Caco-2 (cell line): ENCODE measurements at regions not wholly inside any gene's neighbourhood (a gene's known extent, or its start where the extent isn't known, plus 50 kb on each side); places are given as distances from the start of the nearest gene placed in this dataset.

Source experiments
- BruUV-seq: library from RNA; stranded (reverse); fragments of 400-500 nt; replicated peaks from 2 replicates; lab custom pipeline; 2021; lab: Mats Ljungman, UMichigan
- CTCF ChIA-PET: fragments of 300-600 bp; sonication (Branson Sonifier 250); formaldehyde crosslinking; loops from one replicate; lab custom pipeline; 2022; ENCODE audit warnings: antibody characterized with exemption; lab: Charles Lee
- POLR2A ChIA-PET: fragments of 300-600 bp; sonication (Branson Sonifier 250); formaldehyde crosslinking; loops from one replicate; lab custom pipeline; 2022; ENCODE audit warnings: antibody characterized with exemption; lab: Charles Lee
- DNase-seq, 2 experiments: peaks; one replicate each; pipeline versions ENCODE4 v3.0.0 to v3.0.0-alpha.2; 2020 to 2022
- H3K27me3 ChIP-seq: replicated peaks from 2 replicates; pipeline ENCODE4 v1.6.0; 2011; ENCODE audit warnings: low read length; ENCODE audit not compliant: control insufficient read depth, insufficient read depth
- H3K36me3 ChIP-seq: 2 replicates; pipeline ENCODE4 v1.5.1; 2011; ENCODE audit warnings: low read length; ENCODE audit not compliant: control insufficient read depth, insufficient read depth
- H3K4me1 ChIP-seq: fragments of 250-450 bp; sonication (Bioruptor Pico); 2 replicates; pipeline ENCODE4 v1.5.1; 2020; ENCODE audit warnings: mild to moderate bottlenecking
- H3K4me3 ChIP-seq: 2 replicates; pipeline ENCODE4 v1.5.1; 2011; ENCODE audit warnings: low read depth, mild to moderate bottlenecking, control low read depth, low read length
- H3K9me3 ChIP-seq: fragments of 250-450 bp; sonication (Bioruptor Pico); 2 replicates; pipeline ENCODE4 v1.5.1; 2020; ENCODE audit warnings: mild to moderate bottlenecking, moderate library complexity
- H3K27ac Mint-ChIP-seq: one replicate; pipeline ENCODE4 v1.8.0; 2022; ENCODE audit warnings: mixed read lengths; ENCODE audit not compliant: unreplicated experiment
- H3K27me3 Mint-ChIP-seq: one replicate; pipeline ENCODE4 v1.8.0; 2022; ENCODE audit warnings: mixed read lengths; ENCODE audit not compliant: insufficient read depth, unreplicated experiment
- H3K36me3 Mint-ChIP-seq: one replicate; pipeline ENCODE4 v1.8.0; 2022; ENCODE audit warnings: mild to moderate bottlenecking, mixed read lengths; ENCODE audit not compliant: insufficient read depth, unreplicated experiment
- H3K4me1 Mint-ChIP-seq: one replicate; pipeline ENCODE4 v1.8.0; 2022; ENCODE audit warnings: low read depth, mixed read lengths; ENCODE audit not compliant: unreplicated experiment
- H3K4me3 Mint-ChIP-seq: one replicate; pipeline ENCODE4 v1.8.0; 2022; ENCODE audit warnings: mild to moderate bottlenecking, moderate library complexity, mixed read lengths; ENCODE audit not compliant: unreplicated experiment
- H3K9me3 Mint-ChIP-seq: one replicate; pipeline ENCODE4 v1.8.0; 2022; ENCODE audit warnings: mixed read lengths; ENCODE audit not compliant: unreplicated experiment
- CTCF ChIP-seq, 2 experiments: fragments of 200-600 bp in 1 of 2; IDR thresholded peaks; 1 replicate in 1 of 2; 2 replicates in 1 of 2; pipeline versions ENCODE4 v1.5.1 to v1.8.0; 2011 to 2022; ENCODE audit warnings: antibody characterized with exemption in 1 of 2, control low read depth in 1 of 2, inconsistent platforms in 1 of 2, low read depth in 1 of 2, low read length in 1 of 2, mild to moderate bottlenecking in 1 of 2, moderate library complexity in 1 of 2; ENCODE audit not compliant: insufficient read depth in 1 of 2, severe bottlenecking in 1 of 2, unreplicated experiment in 1 of 2
- intact Hi-C: fragments of 100-400 bp; cut with micrococcal nuclease; formaldehyde crosslinking; loops from one replicate; pipeline ENCODE4 v1.10.0; 2022; ENCODE audit not compliant: unreplicated experiment

DNA sequence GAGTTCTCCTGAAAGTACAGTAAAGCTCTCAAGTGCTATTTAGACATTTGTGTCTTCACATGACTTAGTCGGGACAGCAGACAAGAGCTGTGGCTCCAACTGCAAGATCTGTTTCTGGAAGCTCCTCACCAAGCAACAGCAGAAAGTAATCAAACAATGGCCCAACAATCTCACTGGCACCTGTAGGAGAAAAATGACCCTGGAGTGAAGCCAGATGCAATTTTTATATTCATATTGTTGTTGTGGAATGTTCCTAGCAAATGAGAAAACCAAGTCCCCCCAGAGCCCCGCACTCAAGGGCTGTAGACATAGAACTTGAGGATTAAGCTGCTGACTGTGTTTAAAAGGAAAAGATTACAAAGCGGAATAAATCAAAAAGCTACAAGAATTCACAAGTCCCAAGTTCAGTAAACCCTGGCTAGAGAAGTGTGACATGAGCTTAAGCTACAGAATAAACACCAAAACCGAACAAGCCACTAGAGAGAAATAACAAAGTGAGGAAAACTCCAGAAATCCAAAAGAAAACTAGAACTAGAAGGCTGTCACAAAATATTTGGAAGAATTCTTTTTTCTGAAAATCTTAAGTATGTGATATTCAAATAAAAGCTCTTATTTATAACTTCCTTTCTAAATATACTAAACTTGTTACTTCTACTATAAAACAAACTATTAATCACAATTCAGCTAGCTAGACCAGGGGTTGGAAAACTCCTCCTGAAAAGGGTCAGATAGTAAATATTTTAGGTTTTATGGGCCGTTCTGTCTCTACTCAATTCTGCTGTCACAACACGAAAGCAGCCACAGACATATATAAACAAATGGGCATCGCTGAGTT, 454.5 kb downstream of the SUCLA2 start:
- no peaks in the 10 kb centered on the region for H3K4me1 Mint-ChIP-seq

DNA sequence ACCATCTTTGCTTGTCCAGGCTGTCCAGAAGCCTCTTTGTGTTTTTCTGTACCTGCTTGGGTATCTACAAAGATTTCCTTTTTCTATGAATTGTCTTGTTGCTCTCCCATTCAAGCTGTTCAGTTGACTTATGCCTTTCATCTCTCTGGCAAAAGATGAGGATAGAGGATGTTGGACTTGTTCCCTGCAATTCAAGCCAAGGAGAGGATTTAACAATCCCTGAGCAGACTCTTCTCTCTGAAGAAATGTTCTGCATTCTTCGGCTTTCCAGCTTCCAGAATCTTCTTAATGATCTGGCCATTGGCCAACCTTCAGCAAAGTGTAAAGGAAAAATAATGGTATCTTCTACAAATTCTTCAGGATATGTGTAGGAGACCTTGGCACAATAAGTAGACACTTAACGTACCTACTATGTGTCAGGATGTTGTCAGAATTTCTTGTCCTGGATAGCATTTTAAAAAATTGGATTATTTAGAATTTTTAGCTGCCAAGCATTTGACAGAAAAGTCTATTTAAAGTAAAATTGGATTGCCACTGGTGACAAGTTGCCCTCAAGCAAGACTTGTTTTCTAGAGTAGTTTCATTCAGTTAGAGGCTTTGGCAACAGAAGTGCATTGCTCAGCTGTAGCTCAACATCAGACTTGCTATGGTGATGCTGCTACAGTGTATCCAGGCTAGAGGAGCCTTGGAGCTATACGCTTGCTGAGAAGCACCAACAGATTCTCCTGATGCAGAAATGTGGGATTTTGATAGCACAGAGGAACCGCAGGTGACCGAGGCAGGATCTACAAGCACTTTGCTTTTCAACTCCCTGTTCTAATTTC, 455.7 kb downstream of the SUCLA2 start:
- Mint-ChIP-seq H3K4me3 (no peak overlapping the region), H3K27me3 (peaks cover 21% of the 10 kb centered on the region), H3K27ac (no peak overlapping the region), H3K36me3 (no peaks in the 10 kb centered on the region), H3K9me3 (no peaks in the 10 kb centered on the region), H3K4me1 (no peaks in the 10 kb centered on the region)
- Histone ChIP-seq H3K27me3 (no peaks in the 10 kb centered on the region), H3K4me3 (no peak overlapping the region), H3K4me1 (no peaks in the 10 kb centered on the region), H3K36me3 (no peaks in the 10 kb centered on the region), H3K9me3 (no peaks in the 10 kb centered on the region)
- no peak for TF ChIP-seq CTCF (IDR thresholded peaks at IDR 0.05; ENCODE audit: insufficient read depth in 1 of 2, low read depth in 1 of 2, low read length in 1 of 2, severe bottlenecking in 1 of 2, unreplicated experiment in 1 of 2)
- BruUV-seq: no TSS peak
- intact Hi-C loops: no loop called here
- no peak for DNase-seq
- POLR2A ChIA-PET: no interaction called here
- CTCF ChIA-PET: no interaction called here

More for the DNA sequence above, 454.5 kb downstream of the SUCLA2 start:
- Histone ChIP-seq H3K9me3 (no peaks in the 10 kb centered on the region), H3K36me3 (no peaks in the 10 kb centered on the region), H3K4me1 (no peaks in the 10 kb centered on the region), H3K4me3 (no peak overlapping the region), H3K27me3 (no peaks in the 10 kb centered on the region)
- BruUV-seq: no TSS peak
- TF ChIP-seq CTCF (IDR thresholded peaks at IDR 0.05; ENCODE audit: insufficient read depth in 1 of 2, low read depth in 1 of 2, low read length in 1 of 2, severe bottlenecking in 1 of 2, unreplicated experiment in 1 of 2): no peak
- no peak for DNase-seq
- CTCF ChIA-PET: no interaction called here
- no peaks in the 10 kb centered on the region for H3K36me3 Mint-ChIP-seq
- no peak overlapping the region for H3K27ac Mint-ChIP-seq
- POLR2A ChIA-PET: no interaction called here
- intact Hi-C loops: no loop called here
- no peaks in the 10 kb centered on the region for H3K9me3 Mint-ChIP-seq
- H3K27me3 Mint-ChIP-seq: peaks cover 19% of the 10 kb centered on the region
- no peak overlapping the region for H3K4me3 Mint-ChIP-seq

GRCh38 chr13:47539317-47539716, 461.8 kb downstream of the SUCLA2 start:
- DNase-seq: no peak
- intact Hi-C loops: no loop called here
- Mint-ChIP-seq H3K9me3 (peaks cover 6% of the 10 kb centered on the region), H3K27ac (no peak overlapping the region), H3K4me1 (no peaks in the 10 kb centered on the region), H3K36me3 (no peaks in the 10 kb centered on the region), H3K4me3 (no peak overlapping the region), H3K27me3 (peaks cover 9% of the 10 kb centered on the region)
- no peaks in the 10 kb centered on the region for H3K9me3 ChIP-seq
- no peak for TF ChIP-seq CTCF (IDR thresholded peaks at IDR 0.05; ENCODE audit: insufficient read depth in 1 of 2, low read depth in 1 of 2, low read length in 1 of 2, severe bottlenecking in 1 of 2, unreplicated experiment in 1 of 2)
- H3K27me3 ChIP-seq: no peaks in the 10 kb centered on the region
- H3K4me1 ChIP-seq: no peaks in the 10 kb centered on the region
- H3K36me3 ChIP-seq: no peaks in the 10 kb centered on the region
- H3K4me3 ChIP-seq: no peak overlapping the region
- ChIA-PET POLR2A (no interaction called here), CTCF (no interaction called here)
- BruUV-seq: no TSS peak
